Gastroesophageal sphincter (tissue), 3 donors: ENCODE measurements at regions not wholly inside any gene's neighbourhood (a gene's known extent, or its start where the extent isn't known, plus 50 kb on each side); places are given as distances from the start of the nearest gene placed in this dataset.

ENCODE experiments used
- EP300 ChIP-seq: sonication (generic); formaldehyde crosslinking; IDR thresholded peaks from one replicate; pipeline ENCODE4 v1.6.1; 2017; ENCODE audit warnings: antibody characterized with exemption, mild to moderate bottlenecking
- POLR2A ChIP-seq, 2 donors: fragments of 450-650 bp; IDR thresholded peaks; one replicate each; pipeline ENCODE4 v1.6.1; 2017; ENCODE audit warnings: antibody characterized with exemption in 2 of 2, mild to moderate bottlenecking in 2 of 2, moderate library complexity in 1 of 2
- POLR2AphosphoS5 ChIP-seq: sonication (generic); formaldehyde crosslinking; IDR thresholded peaks from one replicate; pipeline ENCODE4 v1.6.1; 2017; ENCODE audit warnings: antibody characterized with exemption
- TF ChIP-seq, protein P1 (sequence below), 4 experiments: fragments of 200-600 bp in 2 of 4; fragments of 450-650 bp in 2 of 4; sonication (generic) in 1 of 4; IDR thresholded peaks; one replicate each; pipeline ENCODE4 v1.5.1; 2017 to 2019; ENCODE audit warnings: antibody characterized with exemption in 4 of 4, mild to moderate bottlenecking in 2 of 4, moderate library complexity in 2 of 4

GRCh38 chr2:81647715-81648230 lies 1343.2 kb upstream of the LRRTM1 start:
- TF ChIP-seq POLR2A (IDR thresholded peaks at IDR 0.05) = no peak
- TF ChIP-seq EP300 = no peak
- TF ChIP-seq, protein P1, sequence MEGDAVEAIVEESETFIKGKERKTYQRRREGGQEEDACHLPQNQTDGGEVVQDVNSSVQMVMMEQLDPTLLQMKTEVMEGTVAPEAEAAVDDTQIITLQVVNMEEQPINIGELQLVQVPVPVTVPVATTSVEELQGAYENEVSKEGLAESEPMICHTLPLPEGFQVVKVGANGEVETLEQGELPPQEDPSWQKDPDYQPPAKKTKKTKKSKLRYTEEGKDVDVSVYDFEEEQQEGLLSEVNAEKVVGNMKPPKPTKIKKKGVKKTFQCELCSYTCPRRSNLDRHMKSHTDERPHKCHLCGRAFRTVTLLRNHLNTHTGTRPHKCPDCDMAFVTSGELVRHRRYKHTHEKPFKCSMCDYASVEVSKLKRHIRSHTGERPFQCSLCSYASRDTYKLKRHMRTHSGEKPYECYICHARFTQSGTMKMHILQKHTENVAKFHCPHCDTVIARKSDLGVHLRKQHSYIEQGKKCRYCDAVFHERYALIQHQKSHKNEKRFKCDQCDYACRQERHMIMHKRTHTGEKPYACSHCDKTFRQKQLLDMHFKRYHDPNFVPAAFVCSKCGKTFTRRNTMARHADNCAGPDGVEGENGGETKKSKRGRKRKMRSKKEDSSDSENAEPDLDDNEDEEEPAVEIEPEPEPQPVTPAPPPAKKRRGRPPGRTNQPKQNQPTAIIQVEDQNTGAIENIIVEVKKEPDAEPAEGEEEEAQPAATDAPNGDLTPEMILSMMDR (IDR thresholded peaks at IDR 0.05) = no peak
- no peak for TF ChIP-seq POLR2AphosphoS5
